IMR-90 (cell line): ENCODE measurements at regions not wholly inside any gene's neighbourhood (a gene's known extent, or its start where the extent isn't known, plus 50 kb on each side); places are given as distances from the start of the nearest gene placed in this dataset.

Experiments used
- ATAC-seq: fragments of 200-7000 bp; cut with Tn5 transposase; 2 replicates; pipeline ENCODE4 v1.9.1; 2020; ENCODE audit warnings: low read depth, mild to moderate bottlenecking, moderate library complexity
- BruUV-seq: library from RNA; stranded (reverse); fragments of 400-500 nt; replicated peaks from 2 replicates; lab custom pipeline; 2021; lab: Mats Ljungman, UMichigan
- CTCF ChIA-PET: fragments of 300-600 bp; formaldehyde crosslinking; extraction: SDS; loops from one replicate; lab custom pipeline; 2021; ENCODE audit warnings: antibody characterized with exemption; lab: Yijun Ruan, JAX
- POLR2A ChIA-PET: fragments of 300-600 bp; sonication (Branson Sonifier 250); formaldehyde crosslinking; loops from one replicate; lab custom pipeline; 2022; ENCODE audit warnings: antibody characterized with exemption; ENCODE audit not compliant: unreplicated experiment; lab: Charles Lee
- DNase-seq: peaks from one replicate; pipeline ENCODE4 v3.0.0; 2013
- H2AFZ ChIP-seq: replicated peaks from 2 replicates; pipeline ENCODE3; 2013; ENCODE audit warnings: low read length, mild to moderate bottlenecking; ENCODE audit not compliant: poor library complexity
- H2AK5ac ChIP-seq: 2 replicates; pipeline ENCODE4 v1.6.1; 2013; ENCODE audit warnings: low read depth, low read length, inconsistent platforms
- H2AK9ac ChIP-seq: replicated peaks from 2 replicates; pipeline ENCODE3; 2013; ENCODE audit warnings: mild to moderate bottlenecking, low read depth, low read length, moderate library complexity; ENCODE audit not compliant: poor library complexity
- H2BK120ac ChIP-seq: 2 replicates; pipeline ENCODE4 v1.6.1; 2013; ENCODE audit warnings: low read depth, low read length, inconsistent platforms
- H2BK15ac ChIP-seq: 3 replicates; pipeline ENCODE4 v1.6.1; 2013; ENCODE audit warnings: low read depth, low read length, inconsistent platforms
- H2BK20ac ChIP-seq: 2 replicates; pipeline ENCODE4 v1.6.1; 2013; ENCODE audit warnings: low read depth, mild to moderate bottlenecking, inconsistent platforms, low read length, moderate library complexity
- H2BK5ac ChIP-seq: 2 replicates; pipeline ENCODE4 v1.6.1; 2013; ENCODE audit warnings: mild to moderate bottlenecking, low read depth, low read length, inconsistent platforms; ENCODE audit not compliant: poor library complexity, severe bottlenecking
- H3K14ac ChIP-seq: replicated peaks from 2 replicates; pipeline ENCODE4 v1.6.1; 2013; ENCODE audit warnings: low read depth, low read length, inconsistent platforms
- H3K18ac ChIP-seq: 2 replicates; pipeline ENCODE4 v1.6.1; 2013; ENCODE audit warnings: low read depth, low read length, control low read depth
- H3K23ac ChIP-seq: 2 replicates; pipeline ENCODE4 v1.6.1; 2013; ENCODE audit warnings: low read depth, low read length, inconsistent platforms
- H3K27ac ChIP-seq: 2 replicates; pipeline ENCODE4 v1.5.1; 2013; ENCODE audit warnings: mild to moderate bottlenecking, control low read depth, low read length; ENCODE audit not compliant: insufficient read depth
- H3K27me3 ChIP-seq: 2 replicates; pipeline ENCODE4 v1.6.1; 2013; ENCODE audit warnings: low read length; ENCODE audit not compliant: control insufficient read depth, insufficient read depth
- H3K36me3 ChIP-seq: 2 replicates; pipeline ENCODE4 v1.6.1; 2013; ENCODE audit warnings: low read length, mixed read lengths; ENCODE audit not compliant: control insufficient read depth, insufficient read depth
- H3K4ac ChIP-seq: 2 replicates; pipeline ENCODE4 v1.6.1; 2013; ENCODE audit warnings: low read depth, low read length, inconsistent platforms
- H3K4me1 ChIP-seq: 2 replicates; pipeline ENCODE4 v1.6.1; 2013; ENCODE audit warnings: low read length, mixed read lengths; ENCODE audit not compliant: control insufficient read depth, insufficient read depth
- H3K4me2 ChIP-seq: 2 replicates; pipeline ENCODE4 v1.6.1; 2013; ENCODE audit warnings: low read depth, mild to moderate bottlenecking, control low read depth, low read length, moderate library complexity
- H3K4me3 ChIP-seq: 2 replicates; pipeline ENCODE4 v1.5.1; 2013; ENCODE audit warnings: low read depth, mild to moderate bottlenecking, control low read depth, low read length, moderate library complexity; ENCODE audit not compliant: insufficient read depth
- H3K56ac ChIP-seq: 2 replicates; pipeline ENCODE4 v1.6.1; 2013; ENCODE audit warnings: low read length, inconsistent platforms; ENCODE audit not compliant: insufficient read depth; ENCODE audit errors: extremely low read depth
- H3K79me1 ChIP-seq, 2 experiments: 2 replicates each; pipeline ENCODE4 v1.6.1; 2013; ENCODE audit warnings: low read length in 2 of 2, inconsistent platforms in 1 of 2, low read depth in 1 of 2
- H3K9ac ChIP-seq: 2 replicates; pipeline ENCODE4 v1.6.1; 2013; ENCODE audit warnings: low read depth, low read length, control low read depth
- H3K9me1 ChIP-seq: 2 replicates; pipeline ENCODE4 v1.6.1; 2013; ENCODE audit warnings: low read length, inconsistent platforms; ENCODE audit not compliant: insufficient read depth
- H3K9me3 ChIP-seq: 2 replicates; pipeline ENCODE4 v1.6.1; 2013; ENCODE audit warnings: low read length; ENCODE audit not compliant: control insufficient read depth, insufficient read depth
- H4K20me1 ChIP-seq: 2 replicates; pipeline ENCODE4 v1.6.1; 2013; ENCODE audit warnings: low read length, inconsistent platforms; ENCODE audit not compliant: insufficient read depth
- H4K5ac ChIP-seq: 2 replicates; pipeline ENCODE4 v1.6.1; 2013; ENCODE audit warnings: mild to moderate bottlenecking, low read depth, low read length, control low read depth
- H4K8ac ChIP-seq, 2 experiments: 2 replicates each; pipeline ENCODE4 v1.6.1; 2013; ENCODE audit warnings: low read depth in 2 of 2, low read length in 2 of 2, control low read depth in 1 of 2, inconsistent platforms in 1 of 2
- H4K91ac ChIP-seq: 2 replicates; pipeline ENCODE4 v1.6.1; 2013; ENCODE audit warnings: low read depth, low read length, inconsistent platforms; ENCODE audit not compliant: insufficient read depth
- BHLHE40 ChIP-seq: fragments of 150-350 bp; IDR thresholded peaks from 2 replicates; pipeline ENCODE4 v1.6.1; 2016; ENCODE audit warnings: mild to moderate bottlenecking, low read depth, low read length
- CEBPB ChIP-seq: IDR thresholded peaks from 2 replicates; pipeline ENCODE4 v1.6.1; 2012; ENCODE audit warnings: low read depth, low read length, improper control_type of control experiment
- CHD1 ChIP-seq: IDR thresholded peaks from 2 replicates; pipeline ENCODE4 v1.6.1; 2012; ENCODE audit warnings: low read depth, low read length, improper control_type of control experiment
- CTCF ChIP-seq: conservative IDR thresholded peaks from 2 replicates; pipeline ENCODE4 v1.5.1; 2012; ENCODE audit warnings: mild to moderate bottlenecking, low read depth, low read length, improper control_type of control experiment
- ELK1 ChIP-seq: fragments of 150-350 bp; IDR thresholded peaks from 2 replicates; pipeline ENCODE4 v1.6.1; 2016; ENCODE audit warnings: low read depth, mild to moderate bottlenecking, low read length, moderate library complexity, borderline replicate concordance
- MAFK ChIP-seq: IDR thresholded peaks from 2 replicates; pipeline ENCODE4 v1.6.1; 2012; ENCODE audit warnings: low read depth, low read length, improper control_type of control experiment
- MAZ ChIP-seq: IDR thresholded peaks from 2 replicates; pipeline ENCODE4 v1.6.1; 2012; ENCODE audit warnings: low read depth, mild to moderate bottlenecking, low read length, improper control_type of control experiment, moderate library complexity, borderline replicate concordance
- MXI1 ChIP-seq: IDR thresholded peaks from 2 replicates; pipeline ENCODE4 v1.6.1; 2012; ENCODE audit warnings: low read depth, mild to moderate bottlenecking, low read length, moderate library complexity, borderline replicate concordance
- NFE2L2 ChIP-seq: fragments of 150-350 bp; IDR thresholded peaks from 2 replicates; pipeline ENCODE4 v1.6.1; 2016; ENCODE audit warnings: low read depth, mild to moderate bottlenecking, low read length
- POLR2A ChIP-seq: IDR thresholded peaks from 2 replicates; pipeline ENCODE4 v1.6.1; 2012; ENCODE audit warnings: mild to moderate bottlenecking, low read depth, low read length
- RAD21 ChIP-seq: IDR thresholded peaks from 2 replicates; pipeline ENCODE4 v1.6.1; 2012; ENCODE audit warnings: low read length, improper control_type of control experiment
- RFX5 ChIP-seq: IDR thresholded peaks from 2 replicates; pipeline ENCODE4 v1.8.0; 2012; ENCODE audit warnings: low read depth, mild to moderate bottlenecking, low read length, moderate library complexity
- SMC3 ChIP-seq: fragments of 150-350 bp; IDR thresholded peaks from 2 replicates; pipeline ENCODE4 v1.6.1; 2016; ENCODE audit warnings: low read depth, mild to moderate bottlenecking, antibody characterized with exemption, low read length, moderate library complexity
- USF2 ChIP-seq: fragments of 150-350 bp; IDR thresholded peaks from 2 replicates; pipeline ENCODE4 v1.6.1; 2017; ENCODE audit warnings: mild to moderate bottlenecking, antibody characterized with exemption, low read length, low read depth
- WGBS, 2 experiments: methylation state at CpG; one replicate each; pipeline versions ENCODE4 v1.1.5 to v1.1.7; 2013; ENCODE audit warnings: missing lambda C conversion rate in 2 of 2; ENCODE audit not compliant: insufficient read length in 1 of 2; ENCODE audit errors: extremely low coverage in 2 of 2; 5-methylcytosine and 5-hydroxymethylcytosine counted together
- dilution Hi-C: fragments of 300-500 bp; cut with HindIII; formaldehyde crosslinking; loops from one replicate; pipeline ENCODE4 v1.14.3; 2018; ENCODE audit warnings: low sequenced_read_pairs; ENCODE audit not compliant: unreplicated experiment
- in situ Hi-C: fragments of 300-500 bp; cut with MboI; formaldehyde crosslinking; loops from 3 replicates; pipeline ENCODE4 v1.14.3; 2019; ENCODE audit warnings: low sequenced_read_pairs, inconsistent platforms, mixed read lengths
- intact Hi-C: fragments of 100-400 bp; cut with micrococcal nuclease; formaldehyde crosslinking; loops from 2 replicates; pipeline ENCODE4 v1.10.0; 2022

GRCh38 chr12:82277582-82277981, 80.6 kb downstream of the CCDC59 start:
- Histone ChIP-seq H3K4me3 (no peak overlapping the region), H4K5ac (no peak overlapping the region), H3K9ac (no peak overlapping the region), H3K4me2 (no peak overlapping the region), H2AK9ac (no peak overlapping the region), H3K4ac (no peak overlapping the region), H3K9me1 (no peaks in the 10 kb centered on the region), H3K18ac (no peak overlapping the region), H4K91ac (no peak overlapping the region), H3K79me1 (no peaks in the 10 kb centered on the region), H3K56ac (no peak overlapping the region), H4K20me1 (no peaks in the 10 kb centered on the region), H3K14ac (no peak overlapping the region), H3K23ac (no peak overlapping the region), H3K4me1 (no peaks in the 10 kb centered on the region), H2BK120ac (no peak overlapping the region), H3K27ac (no peak overlapping the region), H3K36me3 (no peaks in the 10 kb centered on the region), H2BK20ac (no peak overlapping the region), H2AK5ac (no peak overlapping the region), H2AFZ (no peak overlapping the region), H3K9me3 (peaks cover 11% of the 10 kb centered on the region), H2BK15ac (no peak overlapping the region), H4K8ac (no peak overlapping the region), H2BK5ac (no peak overlapping the region), H3K27me3 (no peaks in the 10 kb centered on the region)
- TF ChIP-seq USF2: no peak
- no peak for TF ChIP-seq SMC3
- TF ChIP-seq CTCF: no peak
- no peak for TF ChIP-seq NFE2L2
- no peak for TF ChIP-seq RFX5
- TF ChIP-seq CEBPB: no peak
- TF ChIP-seq MAFK: no peak
- no peak for TF ChIP-seq BHLHE40
- no peak for TF ChIP-seq RAD21
- no peak for TF ChIP-seq MAZ
- TF ChIP-seq ELK1: no peak
- no peak for TF ChIP-seq POLR2A
- no peak for TF ChIP-seq MXI1
- TF ChIP-seq CHD1: no peak
- no CpG with 5 or more reads among the region's 4 CpGs for WGBS, 2 experiments
- dilution Hi-C loops (no loop called here), in situ Hi-C loops (no loop called here), intact Hi-C loops (no loop called here)
- DNase-seq: no peak
- CTCF ChIA-PET: no interaction called here
- POLR2A ChIA-PET: no interaction called here
- no peak for ATAC-seq
- BruUV-seq: no TSS peak
